Hepatocyte (in vitro differentiated cells): ENCODE measurements at regions not wholly inside any gene's neighbourhood (a gene's known extent, or its start where the extent isn't known, plus 50 kb on each side); places are given as distances from the start of the nearest gene placed in this dataset.

Experiments
- EZH2phosphoT487 ChIP-seq: fragments of 200-600 bp; sonication (generic); IDR thresholded peaks from one replicate; pipeline ENCODE4 v1.6.1; 2018; ENCODE audit warnings: antibody characterized with exemption, mild to moderate bottlenecking, low read depth, moderate library complexity; ENCODE audit not compliant: unreplicated experiment, severe bottlenecking
- TF ChIP-seq, protein P1 (sequence below): fragments of 200-600 bp; sonication (generic); IDR thresholded peaks from 2 replicates; pipeline ENCODE4 v1.5.1; 2016; ENCODE audit warnings: antibody characterized with exemption, mild to moderate bottlenecking; ENCODE audit not compliant: poor library complexity

DNA sequence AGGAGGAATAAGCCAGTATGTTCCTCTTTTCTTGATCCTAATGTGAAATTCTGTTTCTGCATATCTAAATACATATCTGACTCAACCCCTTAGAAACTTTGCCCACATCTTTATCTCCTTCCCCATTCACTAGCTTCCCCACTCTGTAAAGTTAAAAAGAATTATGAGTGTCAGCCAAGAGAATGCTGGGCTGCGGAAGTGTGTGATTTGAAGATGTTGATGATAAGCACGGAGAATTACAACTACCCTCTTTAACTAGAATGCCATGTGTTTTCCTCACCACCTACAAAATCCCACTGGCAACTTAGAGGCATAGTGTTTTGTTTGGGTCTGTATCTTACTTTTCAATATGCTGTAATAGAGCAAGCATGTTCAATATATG, 490.4 kb upstream of the FANCL start:
- TF ChIP-seq, protein P1, sequence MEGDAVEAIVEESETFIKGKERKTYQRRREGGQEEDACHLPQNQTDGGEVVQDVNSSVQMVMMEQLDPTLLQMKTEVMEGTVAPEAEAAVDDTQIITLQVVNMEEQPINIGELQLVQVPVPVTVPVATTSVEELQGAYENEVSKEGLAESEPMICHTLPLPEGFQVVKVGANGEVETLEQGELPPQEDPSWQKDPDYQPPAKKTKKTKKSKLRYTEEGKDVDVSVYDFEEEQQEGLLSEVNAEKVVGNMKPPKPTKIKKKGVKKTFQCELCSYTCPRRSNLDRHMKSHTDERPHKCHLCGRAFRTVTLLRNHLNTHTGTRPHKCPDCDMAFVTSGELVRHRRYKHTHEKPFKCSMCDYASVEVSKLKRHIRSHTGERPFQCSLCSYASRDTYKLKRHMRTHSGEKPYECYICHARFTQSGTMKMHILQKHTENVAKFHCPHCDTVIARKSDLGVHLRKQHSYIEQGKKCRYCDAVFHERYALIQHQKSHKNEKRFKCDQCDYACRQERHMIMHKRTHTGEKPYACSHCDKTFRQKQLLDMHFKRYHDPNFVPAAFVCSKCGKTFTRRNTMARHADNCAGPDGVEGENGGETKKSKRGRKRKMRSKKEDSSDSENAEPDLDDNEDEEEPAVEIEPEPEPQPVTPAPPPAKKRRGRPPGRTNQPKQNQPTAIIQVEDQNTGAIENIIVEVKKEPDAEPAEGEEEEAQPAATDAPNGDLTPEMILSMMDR, result no peak
- no peak for TF ChIP-seq EZH2phosphoT487
